Retina (tissue), 1 donor: ENCODE measurements at regions not wholly inside any gene's neighbourhood (a gene's known extent, or its start where the extent isn't known, plus 50 kb on each side); places are given as distances from the start of the nearest gene placed in this dataset.
"Not testable (repeated sequence)": the region's sequence is repeated elsewhere in the genome, so short reads cannot be mapped to it uniquely, and the experiment has no call there.

Source experiments
- DNase-seq: peaks from one replicate; pipeline ENCODE4 v3.0.0-alpha.2; 2016

GRCh38 chr4:131159261-131159660 lies 1989.8 kb upstream of the PCDH10 start:
- peak; percentile 20 for DNase-seq

GRCh38 chr4:131192318-131192717 lies 1956.8 kb upstream of the PCDH10 start:
- no peak for DNase-seq

- no peak for DNase-seq
These were observed 1941.5 kb upstream of the PCDH10 start for GRCh38 chr4:131207589-131207988.

GRCh38 chr4:131248314-131248713 lies 1900.8 kb upstream of the PCDH10 start:
- no peak for DNase-seq

GRCh38 chr4:131251321-131251720 lies 1897.8 kb upstream of the PCDH10 start:
- no peak for DNase-seq

- DNase-seq = no peak
These were observed 1891.9 kb upstream of the PCDH10 start for GRCh38 chr4:131257241-131257640.

- DNase-seq = no peak
These were observed 1890.7 kb upstream of the PCDH10 start for GRCh38 chr4:131258361-131258760.

- no peak for DNase-seq
These were observed 1860.7 kb upstream of the PCDH10 start for GRCh38 chr4:131288441-131288840.

GRCh38 chr4:131296192-131296591 lies 1852.9 kb upstream of the PCDH10 start:
- no peak for DNase-seq

- no peak for DNase-seq
These were observed 1847.0 kb upstream of the PCDH10 start for GRCh38 chr4:131302108-131302507.

GRCh38 chr4:131304686-131305085 lies 1844.4 kb upstream of the PCDH10 start:
- DNase-seq = no peak

GRCh38 chr4:131309628-131310027 lies 1839.5 kb upstream of the PCDH10 start:
- no peak for DNase-seq

GRCh38 chr4:131316086-131316485 lies 1833.0 kb upstream of the PCDH10 start:
- DNase-seq = no peak

- DNase-seq = no peak
These were observed 1811.2 kb upstream of the PCDH10 start for GRCh38 chr4:131337936-131338335.

GRCh38 chr4:131339137-131339536 lies 1810.0 kb upstream of the PCDH10 start:
- DNase-seq = no peak

GRCh38 chr4:131344761-131345160 lies 1804.3 kb upstream of the PCDH10 start:
- DNase-seq = no peak

- DNase-seq = no peak
These were observed 1801.3 kb upstream of the PCDH10 start for GRCh38 chr4:131347816-131348215.

- no peak for DNase-seq
These were observed 1800.8 kb upstream of the PCDH10 start for GRCh38 chr4:131348263-131348662.

- DNase-seq = not testable (repeated sequence)
These were observed 1796.7 kb upstream of the PCDH10 start for GRCh38 chr4:131352371-131352770.

GRCh38 chr4:131366714-131367113 lies 1782.4 kb upstream of the PCDH10 start:
- DNase-seq = no peak

GRCh38 chr4:131367441-131367840 lies 1781.7 kb upstream of the PCDH10 start:
- no peak for DNase-seq

GRCh38 chr4:131370846-131371245 lies 1778.2 kb upstream of the PCDH10 start:
- DNase-seq = no peak

- DNase-seq = no peak
These were observed 1768.0 kb upstream of the PCDH10 start for GRCh38 chr4:131381055-131381454.

GRCh38 chr4:131382839-131383238 lies 1766.3 kb upstream of the PCDH10 start:
- no peak for DNase-seq

- DNase-seq = no peak
These were observed 1760.8 kb upstream of the PCDH10 start for GRCh38 chr4:131388277-131388676.

GRCh38 chr4:131408102-131408501 lies 1741.0 kb upstream of the PCDH10 start:
- DNase-seq = no peak
